ENCODE measurements at regions not wholly inside any gene's neighbourhood (a gene's known extent, or its start where the extent isn't known, plus 50 kb on each side); places are given as distances from the start of the nearest gene placed in this dataset.
"Not testable (repeated sequence)": the region's sequence is repeated elsewhere in the genome, so short reads cannot be mapped to it uniquely, and the experiment has no call there.

- in situ Hi-C loops (cut with HindIII; ENCODE audit: low sequenced_read_pairs): no loop called here
These were observed 50.1 kb upstream of the ZNF608 start for GRCh38 chr5:124796495-124796894.

GRCh38 chr5:124797665-124798087 lies 51.2 kb upstream of the ZNF608 start:
- in situ Hi-C loops (cut with HindIII; ENCODE audit: low sequenced_read_pairs): no loop called here

DNA sequence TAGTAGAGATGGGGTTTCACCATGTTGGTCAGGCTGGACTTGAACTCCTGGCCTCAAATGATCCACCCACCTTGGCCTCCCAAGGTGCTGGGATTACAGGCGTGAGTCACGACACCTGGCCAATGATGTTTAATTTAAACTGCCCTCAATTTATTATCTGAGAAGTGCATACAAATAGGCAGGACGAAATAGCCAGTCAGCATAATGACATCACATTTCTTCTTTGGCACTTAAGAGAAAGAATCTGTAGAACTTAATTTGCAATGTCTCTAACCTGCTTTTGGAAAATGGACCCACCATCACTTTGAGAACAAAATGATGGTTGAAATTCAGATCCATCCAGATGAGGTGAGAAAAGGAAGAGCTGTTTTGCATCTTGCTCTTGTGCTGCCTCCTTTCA lies 52.5 kb upstream of the ZNF608 start:
- in situ Hi-C loops (cut with HindIII; ENCODE audit: low sequenced_read_pairs): no loop called here

DNA sequence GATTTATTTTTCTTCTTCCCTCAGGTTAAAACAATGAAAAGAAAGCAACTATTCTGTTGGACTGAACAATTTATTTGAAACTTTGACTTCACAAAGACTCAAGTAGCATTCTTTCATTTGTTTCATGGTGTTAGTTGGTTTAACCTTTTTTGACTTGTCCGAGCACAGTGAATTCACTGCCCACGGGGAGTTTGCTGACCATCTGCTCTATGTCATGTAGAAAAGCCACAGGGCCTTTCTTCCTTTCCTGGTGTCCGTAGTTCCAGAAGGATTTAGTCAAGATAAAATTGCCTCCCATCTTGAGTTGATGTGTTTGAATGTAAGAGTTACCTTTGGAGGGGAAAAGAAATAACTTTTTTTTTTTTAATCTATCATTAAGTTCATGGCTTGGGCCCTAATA lies 55.1 kb upstream of the ZNF608 start:
- in situ Hi-C loops (cut with HindIII; ENCODE audit: low sequenced_read_pairs): no loop called here

DNA sequence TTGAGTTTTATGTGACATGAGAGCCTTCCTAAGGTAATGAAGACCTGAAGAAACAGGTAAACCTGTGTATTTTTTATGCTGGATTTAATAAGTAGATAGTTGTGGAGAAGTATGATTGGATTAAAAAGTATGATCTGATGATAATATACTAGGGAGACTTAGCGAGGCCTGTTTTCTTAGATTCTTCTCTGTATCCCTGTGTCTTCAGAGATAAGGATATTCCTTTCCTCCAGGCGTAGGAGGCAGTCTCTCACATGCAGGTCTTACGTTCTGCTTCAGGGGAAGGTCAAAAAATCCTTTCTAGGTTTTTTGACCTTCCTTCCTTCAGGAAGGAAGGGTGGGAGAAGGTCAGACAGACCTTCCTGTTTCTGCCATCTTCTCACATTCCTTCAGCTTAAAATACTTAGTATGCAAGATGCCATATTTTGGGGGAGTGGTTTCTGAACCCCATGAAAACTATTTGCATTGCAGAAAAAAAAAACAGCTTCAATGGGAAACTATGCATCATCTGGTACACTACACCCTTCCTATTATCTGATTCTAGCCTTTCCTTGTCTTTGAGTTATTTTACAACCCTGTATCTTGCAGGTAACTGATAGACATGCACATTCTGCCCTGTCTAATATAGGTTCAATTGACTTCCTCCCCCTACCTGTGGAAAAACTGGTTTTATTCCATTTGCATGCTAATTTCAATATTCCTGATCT lies 57.3 kb upstream of the ZNF608 start:
- in situ Hi-C loops (cut with HindIII; ENCODE audit: low sequenced_read_pairs): no loop called here

DNA sequence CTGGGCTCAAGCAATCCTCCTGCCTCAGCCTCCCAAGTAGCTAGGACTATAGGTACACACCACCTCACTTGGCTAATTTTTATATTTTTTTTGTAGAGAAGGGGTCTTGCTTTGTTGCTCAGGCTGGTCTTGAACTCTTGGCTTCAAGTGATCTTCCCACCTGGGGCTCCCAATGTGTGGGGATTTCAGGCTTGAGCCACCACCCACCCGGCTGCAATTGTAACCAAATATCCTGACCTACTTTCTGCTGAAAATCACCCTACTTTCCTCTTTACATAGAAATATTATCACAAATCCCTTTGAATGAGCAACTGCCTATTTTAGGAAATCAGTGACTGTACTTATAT lies 59.6 kb upstream of the ZNF608 start:
- in situ Hi-C loops (cut with HindIII; ENCODE audit: low sequenced_read_pairs): no loop called here

- in situ Hi-C loops (cut with HindIII; ENCODE audit: low sequenced_read_pairs): no loop called here
These were observed 60.1 kb upstream of the ZNF608 start for GRCh38 chr5:124806373-124807077.

DNA sequence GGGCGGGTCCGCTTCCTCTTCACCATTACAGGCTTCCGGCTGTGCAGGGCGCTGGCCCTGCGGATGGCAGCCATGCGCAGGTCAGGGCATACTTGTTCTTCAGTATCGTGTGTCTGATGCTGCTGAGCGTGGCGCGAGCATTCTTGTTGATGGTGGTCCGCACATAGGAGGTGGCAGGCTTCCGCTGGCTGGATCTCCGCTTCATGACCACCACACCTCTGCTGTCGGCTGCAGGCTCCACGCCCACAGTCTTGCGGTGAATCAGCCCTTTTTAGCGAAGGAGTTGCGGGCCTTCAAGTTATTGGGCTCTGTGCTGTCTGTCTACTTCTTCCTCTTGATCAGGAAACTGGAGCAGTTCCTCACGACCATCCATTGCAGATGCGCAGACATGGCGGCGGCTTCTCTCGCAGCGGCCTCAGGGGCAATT lies 62.4 kb upstream of the ZNF608 start:
- in situ Hi-C loops (cut with HindIII; ENCODE audit: low sequenced_read_pairs): no loop called here

DNA sequence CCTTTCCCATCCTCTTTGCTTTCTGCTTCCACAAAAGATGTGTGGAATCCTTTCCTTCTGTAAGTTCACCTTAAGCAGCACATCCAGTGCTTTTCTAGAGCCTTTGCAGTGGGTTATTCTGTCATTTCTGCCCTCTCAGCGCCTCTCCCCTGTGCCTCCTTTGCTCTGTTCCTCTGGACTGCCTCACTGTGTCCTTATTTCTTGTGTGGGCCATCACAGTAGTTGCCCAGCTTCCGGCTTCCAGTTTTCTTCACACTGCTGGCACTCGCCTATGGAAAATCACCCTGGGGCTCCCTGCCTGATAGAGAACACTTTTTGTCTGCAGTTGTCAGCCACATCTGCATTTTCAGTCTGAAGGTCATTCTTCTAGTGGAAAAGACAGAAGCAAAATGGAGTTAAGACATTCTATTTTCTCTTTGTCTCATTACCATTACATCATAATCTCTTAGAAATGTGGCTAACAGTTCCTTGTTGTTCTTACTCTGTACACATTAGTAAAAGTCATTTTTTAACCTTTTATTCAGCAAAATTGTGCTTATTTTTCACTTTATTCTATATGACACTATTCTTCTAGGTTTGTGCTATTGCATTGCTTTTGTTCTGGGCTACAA lies 64.1 kb upstream of the ZNF608 start:
- in situ Hi-C loops (cut with HindIII; ENCODE audit: low sequenced_read_pairs): no loop called here

- in situ Hi-C loops (cut with HindIII; ENCODE audit: low sequenced_read_pairs): no loop called here
These were observed 66.4 kb upstream of the ZNF608 start for GRCh38 chr5:124812771-124813358.

GRCh38 chr5:124816381-124816780 lies 69.9 kb upstream of the ZNF608 start:
- in situ Hi-C loops (cut with HindIII; ENCODE audit: low sequenced_read_pairs): no loop called here

- in situ Hi-C loops (cut with HindIII; ENCODE audit: low sequenced_read_pairs): no loop called here
These were observed 72.8 kb upstream of the ZNF608 start for GRCh38 chr5:124819201-124819600.

- in situ Hi-C loops (cut with HindIII; ENCODE audit: low sequenced_read_pairs): no loop called here
These were observed 76.2 kb upstream of the ZNF608 start for GRCh38 chr5:124822647-124823046.

GRCh38 chr5:124823380-124823779 lies 76.9 kb upstream of the ZNF608 start:
- in situ Hi-C loops (cut with HindIII; ENCODE audit: low sequenced_read_pairs): no loop called here

DNA sequence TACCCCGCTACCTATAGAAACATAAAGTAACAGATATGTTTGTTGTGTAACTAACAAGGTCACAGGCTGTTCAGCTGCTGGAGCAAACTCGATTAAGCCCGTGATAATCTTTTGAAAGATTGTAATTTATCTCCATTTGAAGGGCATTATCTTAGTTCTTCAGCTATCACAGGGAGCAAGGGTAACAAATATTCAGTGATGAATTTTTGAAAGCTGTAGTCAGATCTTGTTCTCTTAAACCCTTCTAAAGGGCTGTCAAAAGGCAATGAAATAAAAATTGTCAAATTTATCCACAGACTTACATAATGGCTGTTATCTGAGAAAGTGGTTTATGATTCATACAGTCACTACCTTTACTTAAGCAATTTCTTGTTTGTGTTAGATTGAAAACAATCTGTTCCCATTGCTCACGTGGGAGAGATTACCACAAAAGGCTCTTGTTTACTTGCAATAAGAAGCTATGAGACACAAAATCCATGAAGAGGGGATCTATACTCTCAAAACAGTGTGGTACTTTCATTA lies 78.3 kb upstream of the ZNF608 start:
- in situ Hi-C loops (cut with HindIII; ENCODE audit: low sequenced_read_pairs): no loop called here

- in situ Hi-C loops (cut with HindIII; ENCODE audit: low sequenced_read_pairs): no loop called here
These were observed 79.0 kb upstream of the ZNF608 start for GRCh38 chr5:124825250-124825982.

- in situ Hi-C loops (cut with HindIII; ENCODE audit: low sequenced_read_pairs): no loop called here
These were observed 79.5 kb upstream of the ZNF608 start for GRCh38 chr5:124825983-124826337.

GRCh38 chr5:124828731-124829234 lies 82.3 kb upstream of the ZNF608 start:
- in situ Hi-C loops (cut with HindIII; ENCODE audit: low sequenced_read_pairs): no loop called here

DNA sequence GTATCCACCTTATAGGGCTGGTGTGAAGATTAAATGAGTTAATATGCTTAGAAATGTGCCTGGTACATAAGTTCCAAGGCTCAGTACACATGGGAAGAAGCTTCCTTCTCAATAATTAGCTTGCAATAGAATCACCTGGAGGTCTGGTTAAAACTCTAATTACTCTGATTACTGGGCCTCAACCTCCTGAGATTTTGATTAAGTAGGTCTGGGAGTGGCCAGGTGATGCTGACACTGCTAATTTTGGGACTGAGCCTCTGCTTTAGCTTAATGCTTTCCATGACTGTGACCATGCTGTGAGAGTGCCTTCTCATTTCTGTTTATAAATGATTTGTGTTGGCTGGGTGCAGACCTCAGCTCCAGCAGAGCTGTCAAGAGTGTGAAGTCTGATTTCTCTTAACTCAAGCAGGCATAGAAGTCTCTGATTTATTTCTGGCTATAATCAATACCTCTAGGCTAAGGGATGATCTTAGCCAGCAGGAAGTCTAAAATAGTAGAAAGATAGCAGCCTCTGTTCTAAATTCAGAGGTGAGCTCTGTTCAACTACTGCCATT lies 85.3 kb upstream of the ZNF608 start:
- in situ Hi-C loops (cut with HindIII; ENCODE audit: low sequenced_read_pairs): no loop called here

DNA sequence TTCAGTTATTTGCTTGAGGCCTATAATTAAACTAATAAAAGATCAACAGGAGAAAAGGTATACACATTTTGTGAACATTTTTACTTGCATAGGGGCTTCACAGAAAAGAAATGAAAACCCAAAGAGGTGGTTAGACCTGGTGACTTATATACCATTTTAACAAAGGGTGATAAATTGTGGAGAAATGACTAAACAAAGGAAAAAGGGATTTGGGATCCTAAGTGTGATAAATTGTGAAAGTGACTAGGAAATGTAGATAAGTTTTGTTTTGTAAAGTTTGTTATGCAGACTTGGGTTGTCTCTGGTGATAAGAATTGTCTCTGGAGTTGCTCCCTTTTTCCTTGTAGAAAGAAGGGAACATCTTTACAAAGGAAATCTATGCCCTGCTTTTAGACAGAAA lies 86.1 kb upstream of the ZNF608 start:
- in situ Hi-C loops (cut with HindIII; ENCODE audit: low sequenced_read_pairs): no loop called here

- in situ Hi-C loops (cut with HindIII; ENCODE audit: low sequenced_read_pairs): not testable (repeated sequence)
These were observed 89.9 kb upstream of the ZNF608 start for GRCh38 chr5:124836314-124836713.

All from DLD1 (cell line).